ENCODE measurements at regions not wholly inside any gene's neighbourhood (a gene's known extent, or its start where the extent isn't known, plus 50 kb on each side); places are given as distances from the start of the nearest gene placed in this dataset.

DNA sequence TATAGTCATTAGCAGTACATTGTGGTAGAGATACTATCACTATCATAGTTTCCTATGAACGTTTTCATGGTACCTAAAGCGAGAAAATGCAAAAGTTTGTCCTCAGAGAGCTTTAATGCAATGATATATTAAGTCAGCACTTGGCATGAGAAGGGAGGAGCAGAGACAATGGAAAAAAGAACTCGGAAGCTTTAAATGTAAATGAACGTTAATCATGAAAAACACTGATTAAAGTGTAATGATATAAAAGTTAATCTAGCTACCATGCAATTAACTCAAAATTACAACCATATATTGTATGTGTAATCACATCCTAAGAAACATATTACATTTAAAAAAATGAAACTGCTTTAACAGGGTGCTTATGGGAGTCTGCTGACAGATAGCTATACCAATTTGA, 282.7 kb downstream of the HDGFL1 start:
- H3K27me3 Mint-ChIP-seq: no peaks in the 10 kb centered on the region
- POLR2A ChIA-PET: no interaction called here
- ATAC-seq (ENCODE audit: low read depth): no peak
- H3K27ac Mint-ChIP-seq: no peak overlapping the region
- DNase-seq: no peak
- TF ChIP-seq, protein P1, sequence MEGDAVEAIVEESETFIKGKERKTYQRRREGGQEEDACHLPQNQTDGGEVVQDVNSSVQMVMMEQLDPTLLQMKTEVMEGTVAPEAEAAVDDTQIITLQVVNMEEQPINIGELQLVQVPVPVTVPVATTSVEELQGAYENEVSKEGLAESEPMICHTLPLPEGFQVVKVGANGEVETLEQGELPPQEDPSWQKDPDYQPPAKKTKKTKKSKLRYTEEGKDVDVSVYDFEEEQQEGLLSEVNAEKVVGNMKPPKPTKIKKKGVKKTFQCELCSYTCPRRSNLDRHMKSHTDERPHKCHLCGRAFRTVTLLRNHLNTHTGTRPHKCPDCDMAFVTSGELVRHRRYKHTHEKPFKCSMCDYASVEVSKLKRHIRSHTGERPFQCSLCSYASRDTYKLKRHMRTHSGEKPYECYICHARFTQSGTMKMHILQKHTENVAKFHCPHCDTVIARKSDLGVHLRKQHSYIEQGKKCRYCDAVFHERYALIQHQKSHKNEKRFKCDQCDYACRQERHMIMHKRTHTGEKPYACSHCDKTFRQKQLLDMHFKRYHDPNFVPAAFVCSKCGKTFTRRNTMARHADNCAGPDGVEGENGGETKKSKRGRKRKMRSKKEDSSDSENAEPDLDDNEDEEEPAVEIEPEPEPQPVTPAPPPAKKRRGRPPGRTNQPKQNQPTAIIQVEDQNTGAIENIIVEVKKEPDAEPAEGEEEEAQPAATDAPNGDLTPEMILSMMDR (IDR thresholded peaks at IDR 0.05): no peak
- H3K36me3 Mint-ChIP-seq (ENCODE audit: low read depth): no peaks in the 10 kb centered on the region
- CTCF ChIA-PET: no interaction called here
- H3K9me3 Mint-ChIP-seq: peaks cover 3% of the 10 kb centered on the region
- intact Hi-C loops (cut with micrococcal nuclease): no loop called here
- H3K4me1 Mint-ChIP-seq: no peaks in the 10 kb centered on the region
- no peak overlapping the region for H3K4me3 Mint-ChIP-seq

DNA sequence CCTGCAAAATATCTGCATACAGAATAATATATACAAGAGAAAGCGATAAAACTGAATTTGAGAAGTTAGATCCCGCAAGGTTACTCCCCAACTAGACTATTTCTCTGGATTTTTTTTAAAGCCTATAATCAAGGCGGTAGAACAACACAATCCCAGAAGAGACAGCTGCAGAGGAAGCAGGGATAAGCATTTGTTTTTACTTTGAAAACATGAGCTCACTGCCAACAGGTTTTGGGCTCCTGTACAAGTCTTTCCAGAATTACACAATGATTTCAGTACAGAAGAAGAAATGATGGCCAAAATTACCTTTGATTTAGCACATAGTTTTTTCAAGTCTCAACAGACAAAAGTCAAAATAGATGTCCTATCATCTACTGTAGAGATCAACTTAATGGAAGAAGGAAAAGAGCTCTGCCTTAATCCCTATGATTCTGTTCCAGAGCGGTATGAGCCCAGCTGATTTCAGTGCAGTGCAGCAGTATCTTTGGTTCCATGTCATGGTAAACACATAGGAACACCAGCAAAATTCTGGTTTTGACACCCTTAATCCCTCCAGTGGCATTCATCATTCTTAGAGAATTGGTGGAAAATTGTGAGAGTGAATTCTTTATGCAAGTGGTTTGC, 304.3 kb downstream of the HDGFL1 start:
- Mint-ChIP-seq H3K27ac (no peak overlapping the region), H3K4me3 (no peak overlapping the region), H3K9me3 (peaks cover 14% of the 10 kb centered on the region), H3K27me3 (no peaks in the 10 kb centered on the region), H3K36me3 (ENCODE audit: low read depth) (no peaks in the 10 kb centered on the region), H3K4me1 (no peaks in the 10 kb centered on the region)
- TF ChIP-seq, protein P1 (IDR thresholded peaks at IDR 0.05): no peak
- DNase-seq (no peak), ATAC-seq (ENCODE audit: low read depth) (no peak)
- CTCF ChIA-PET: no interaction called here
- POLR2A ChIA-PET: no interaction called here
- intact Hi-C loops (cut with micrococcal nuclease): no loop called here

DNA sequence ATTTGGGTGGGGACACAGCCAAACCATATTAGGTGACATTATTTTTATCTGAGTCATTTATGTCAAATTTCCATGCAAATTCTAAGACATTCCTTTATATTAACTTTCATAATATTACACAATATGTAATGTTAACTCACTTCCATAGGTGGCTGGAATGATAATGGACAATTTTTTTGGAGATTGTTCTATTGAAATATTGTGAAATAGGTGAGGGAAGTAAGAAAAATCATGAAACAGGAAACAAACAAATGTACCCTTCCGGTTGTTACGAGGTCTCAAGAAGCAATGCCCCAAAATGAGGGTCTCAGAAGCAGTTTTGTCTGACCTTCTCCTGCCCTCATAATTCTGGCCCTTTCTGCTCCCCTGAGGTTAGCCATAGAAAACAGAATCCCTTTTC, 306.5 kb downstream of the HDGFL1 start:
- TF ChIP-seq, protein P1 (IDR thresholded peaks at IDR 0.05): no peak
- Mint-ChIP-seq H3K27ac (no peak overlapping the region), H3K36me3 (ENCODE audit: low read depth) (no peaks in the 10 kb centered on the region), H3K4me1 (no peaks in the 10 kb centered on the region), H3K9me3 (peaks cover 10% of the 10 kb centered on the region), H3K27me3 (no peaks in the 10 kb centered on the region), H3K4me3 (no peak overlapping the region)
- ChIA-PET CTCF (no interaction called here), POLR2A (no interaction called here)
- ATAC-seq (ENCODE audit: low read depth) (no peak), DNase-seq (no peak)
- intact Hi-C loops (cut with micrococcal nuclease): no loop called here

DNA sequence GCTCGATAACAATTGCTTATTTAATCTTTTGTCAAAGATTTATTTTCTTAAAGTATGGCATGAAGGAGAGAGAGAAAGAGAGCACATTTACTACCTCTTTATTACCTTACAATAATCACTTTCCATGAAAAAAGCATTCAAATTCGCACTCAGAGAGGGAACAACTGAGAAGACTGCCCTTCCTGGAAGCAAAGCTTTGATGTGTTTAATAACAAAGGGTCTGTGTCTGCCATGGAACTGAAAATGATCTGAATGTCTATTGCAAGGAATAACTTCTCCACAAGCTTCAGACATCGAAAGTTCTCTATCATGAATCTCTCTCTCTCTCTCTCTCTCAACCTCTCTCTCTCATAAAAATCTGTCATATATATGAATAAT, 308.9 kb downstream of the HDGFL1 start:
- H3K27me3 Mint-ChIP-seq: no peaks in the 10 kb centered on the region
- no peak overlapping the region for H3K4me3 Mint-ChIP-seq
- H3K4me1 Mint-ChIP-seq: no peaks in the 10 kb centered on the region

DNA sequence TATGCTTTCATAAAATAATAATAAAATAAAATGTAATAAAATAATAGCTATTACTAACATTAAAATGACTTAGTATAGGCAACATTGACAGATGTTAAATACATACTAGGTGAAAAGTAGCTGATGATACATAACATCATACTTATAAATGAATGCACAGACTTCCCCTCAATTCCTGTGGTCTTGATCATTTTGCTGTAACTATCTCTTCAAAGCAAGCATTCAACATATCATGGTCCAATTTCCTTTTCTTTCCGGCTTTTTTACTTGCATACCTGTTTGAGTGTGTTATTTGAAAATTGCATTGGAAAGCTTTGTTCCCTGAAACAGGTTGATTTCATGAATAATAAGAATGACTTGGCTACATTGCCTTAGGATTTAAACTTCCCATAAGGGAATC, 309.3 kb downstream of the HDGFL1 start:
- H3K4me1 Mint-ChIP-seq: no peaks in the 10 kb centered on the region
- TF ChIP-seq, protein P1 (IDR thresholded peaks at IDR 0.05): no peak
- no peak overlapping the region for H3K27ac Mint-ChIP-seq
- no peaks in the 10 kb centered on the region for H3K27me3 Mint-ChIP-seq
- no peaks in the 10 kb centered on the region for H3K36me3 Mint-ChIP-seq (ENCODE audit: low read depth)
- peaks cover 5% of the 10 kb centered on the region for H3K9me3 Mint-ChIP-seq
- no peak for ATAC-seq (ENCODE audit: low read depth)
- CTCF ChIA-PET: no interaction called here
- DNase-seq: no peak
- intact Hi-C loops (cut with micrococcal nuclease): no loop called here
- no peak overlapping the region for H3K4me3 Mint-ChIP-seq
- POLR2A ChIA-PET: no interaction called here

More for the DNA sequence above, 308.9 kb downstream of the HDGFL1 start:
- peaks cover 6% of the 10 kb centered on the region for H3K9me3 Mint-ChIP-seq
- no peaks in the 10 kb centered on the region for H3K36me3 Mint-ChIP-seq (ENCODE audit: low read depth)
- DNase-seq: no peak
- no peak overlapping the region for H3K27ac Mint-ChIP-seq
- CTCF ChIA-PET: no interaction called here
- ATAC-seq (ENCODE audit: low read depth): no peak
- POLR2A ChIA-PET: no interaction called here
- intact Hi-C loops (cut with micrococcal nuclease): no loop called here
- TF ChIP-seq, protein P1 (IDR thresholded peaks at IDR 0.05): no peak
